ENCODE measurements at regions not wholly inside any gene's neighbourhood (a gene's known extent, or its start where the extent isn't known, plus 50 kb on each side); places are given as distances from the start of the nearest gene placed in this dataset.

GRCh38 chr12:90499795-90500194 is 455.2 kb downstream of the CCER1 start:
- Histone ChIP-seq H3K9me3 (replicated peaks; ENCODE audit: insufficient read depth, low read length) (no peaks in the 10 kb centered on the region), H3K4me3 (ENCODE audit: low read length) (no peak overlapping the region), H3K27me3 (replicated peaks; ENCODE audit: insufficient read depth, low read length) (no peaks in the 10 kb centered on the region), H4K20me1 (ENCODE audit: insufficient read depth, low read length) (no peaks in the 10 kb centered on the region), H3K27ac (ENCODE audit: low read length) (no peak overlapping the region), H2AFZ (ENCODE audit: low read length) (no peak overlapping the region), H3K36me3 (replicated peaks; ENCODE audit: insufficient read depth, low read length) (no peaks in the 10 kb centered on the region), H3K9me2 (replicated peaks; ENCODE audit: insufficient read depth, low read length) (no peaks in the 10 kb centered on the region), H3F3A (ENCODE audit: insufficient read depth, low read length) (no peaks in the 10 kb centered on the region), H3K9ac (ENCODE audit: low read length) (no peak overlapping the region), H3K79me2 (ENCODE audit: low read length) (no peaks in the 10 kb centered on the region), H3K4me1 (ENCODE audit: low read length) (no peaks in the 10 kb centered on the region), H3K4me2 (ENCODE audit: low read depth, low read length) (no peak overlapping the region)
- no peak for DNase-seq
- TF ChIP-seq EZH2phosphoT487 (IDR thresholded peaks at IDR 0.05; ENCODE audit: low read length) (no peak), EZH2 (optimal IDR thresholded peaks at IDR 0.05; ENCODE audit: low read depth, low read length) (no peak), CTCF (IDR thresholded peaks at IDR 0.05; ENCODE audit: low read length) (no peak)

GRCh38 chr12:90497923-90498545 is 456.9 kb downstream of the CCER1 start:
- Histone ChIP-seq H3K9me3 (replicated peaks; ENCODE audit: insufficient read depth, low read length) (no peaks in the 10 kb centered on the region), H3K27ac (ENCODE audit: low read length) (no peak overlapping the region), H3K27me3 (replicated peaks; ENCODE audit: insufficient read depth, low read length) (no peaks in the 10 kb centered on the region), H2AFZ (ENCODE audit: low read length) (no peak overlapping the region), H3K79me2 (ENCODE audit: low read length) (no peaks in the 10 kb centered on the region), H3K4me1 (ENCODE audit: low read length) (no peaks in the 10 kb centered on the region), H3F3A (ENCODE audit: insufficient read depth, low read length) (no peaks in the 10 kb centered on the region), H3K36me3 (replicated peaks; ENCODE audit: insufficient read depth, low read length) (no peaks in the 10 kb centered on the region), H3K9me2 (replicated peaks; ENCODE audit: insufficient read depth, low read length) (no peaks in the 10 kb centered on the region), H4K20me1 (ENCODE audit: insufficient read depth, low read length) (no peaks in the 10 kb centered on the region), H3K9ac (ENCODE audit: low read length) (no peak overlapping the region), H3K4me3 (ENCODE audit: low read length) (no peak overlapping the region), H3K4me2 (ENCODE audit: low read depth, low read length) (no peak overlapping the region)
- DNase-seq: no peak
- TF ChIP-seq EZH2 (optimal IDR thresholded peaks at IDR 0.05; ENCODE audit: low read depth, low read length) (no peak), CTCF (IDR thresholded peaks at IDR 0.05; ENCODE audit: low read length) (no peak), EZH2phosphoT487 (IDR thresholded peaks at IDR 0.05; ENCODE audit: low read length) (no peak)

- Histone ChIP-seq H3K4me1 (ENCODE audit: low read length) (no peaks in the 10 kb centered on the region), H3K27ac (ENCODE audit: low read length) (no peak overlapping the region)
- TF ChIP-seq EZH2 (optimal IDR thresholded peaks at IDR 0.05; ENCODE audit: low read depth, low read length) (no peak), CTCF (IDR thresholded peaks at IDR 0.05; ENCODE audit: low read length) (no peak), EZH2phosphoT487 (IDR thresholded peaks at IDR 0.05; ENCODE audit: low read length) (no peak)
Measured at GRCh38 chr12:90490355-90490754, 464.6 kb downstream of the CCER1 start.

More at GRCh38 chr12:90490355-90490754, 464.6 kb downstream of the CCER1 start:
- no peak overlapping the region for H3K4me2 ChIP-seq (ENCODE audit: low read depth, low read length)
- no peak overlapping the region for H3K9ac ChIP-seq (ENCODE audit: low read length)
- H3K36me3 ChIP-seq (replicated peaks; ENCODE audit: insufficient read depth, low read length): no peaks in the 10 kb centered on the region; the same call in 1 of the 2 replicates
- H3K9me3 ChIP-seq (replicated peaks; ENCODE audit: insufficient read depth, low read length): no peaks in the 10 kb centered on the region
- H3K79me2 ChIP-seq (ENCODE audit: low read length): no peaks in the 10 kb centered on the region
- no peak for DNase-seq
- H4K20me1 ChIP-seq (ENCODE audit: insufficient read depth, low read length): no peaks in the 10 kb centered on the region
- no peak overlapping the region for H3K4me3 ChIP-seq (ENCODE audit: low read length)
- H3K9me2 ChIP-seq (replicated peaks; ENCODE audit: insufficient read depth, low read length): no peaks in the 10 kb centered on the region
- H2AFZ ChIP-seq (ENCODE audit: low read length): no peak overlapping the region
- H3F3A ChIP-seq (ENCODE audit: insufficient read depth, low read length): no peaks in the 10 kb centered on the region
- no peaks in the 10 kb centered on the region for H3K27me3 ChIP-seq (replicated peaks; ENCODE audit: insufficient read depth, low read length)
